ENCODE measurements at regions not wholly inside any gene's neighbourhood (a gene's known extent, or its start where the extent isn't known, plus 50 kb on each side); places are given as distances from the start of the nearest gene placed in this dataset.

DNA sequence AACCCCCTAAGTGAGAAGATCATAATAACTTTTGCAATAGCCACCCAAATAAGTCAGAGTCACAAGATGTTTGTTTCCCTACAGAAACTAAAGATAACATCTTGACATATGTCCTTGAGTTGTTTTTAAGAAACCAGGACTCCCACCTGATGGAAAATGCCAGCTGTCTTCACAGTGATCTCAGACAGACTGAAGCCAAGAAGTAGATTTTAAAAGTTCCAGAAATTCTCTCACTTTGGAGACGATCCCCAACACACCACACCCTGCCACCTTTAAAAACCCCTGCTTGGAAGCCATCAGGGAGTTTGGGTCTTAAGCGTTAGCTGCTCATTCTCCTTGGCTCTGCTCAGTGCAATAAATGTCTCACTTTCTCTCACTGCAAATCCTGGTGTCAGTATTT lies 63.0 kb downstream of the GPR6 start:
- no peaks in the 10 kb centered on the region for H3K9me3 ChIP-seq (ENCODE audit: control insufficient read depth, low read length)
- no peak overlapping the region for H3K4me3 ChIP-seq (ENCODE audit: insufficient read depth, low read depth, low read length)
- H3K4me1 ChIP-seq (ENCODE audit: control insufficient read depth, insufficient read depth, low read length): peaks cover 4% of the 10 kb centered on the region
- whole genome bisulfite sequencing, 2 experiments: 83 to 88% methylated on average over 2 of the region's 2 CpGs
- no peaks in the 10 kb centered on the region for H3K27me3 ChIP-seq (ENCODE audit: control insufficient read depth, insufficient read depth, low read length, poor library complexity, severe bottlenecking)
- no peaks in the 10 kb centered on the region for H3K36me3 ChIP-seq (ENCODE audit: control insufficient read depth, insufficient read depth, low read length)
- H3K27ac ChIP-seq (ENCODE audit: insufficient read depth, low read depth, low read length, poor library complexity, severe bottlenecking): no peak overlapping the region

DNA sequence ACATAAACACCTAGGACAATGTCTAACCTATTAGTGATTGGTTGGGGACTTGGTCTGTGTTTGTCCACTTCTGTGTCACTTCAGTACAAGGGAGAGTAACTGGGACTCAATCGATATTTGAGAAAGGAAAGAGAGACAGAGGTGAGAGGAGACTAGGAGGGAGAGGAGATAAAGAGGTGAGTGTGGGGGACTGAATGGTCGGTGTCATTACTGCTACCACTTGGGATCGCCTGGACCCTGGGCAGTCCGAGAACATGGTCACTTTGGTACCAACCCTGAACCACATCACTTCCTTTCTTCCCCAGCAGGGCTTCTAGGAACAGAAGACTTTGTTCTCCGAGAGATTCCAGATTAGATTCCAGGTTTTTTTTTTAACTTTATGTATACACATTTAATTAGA lies 63.7 kb downstream of the GPR6 start:
- Histone ChIP-seq H3K36me3 (ENCODE audit: control insufficient read depth, insufficient read depth, low read length) (no peaks in the 10 kb centered on the region), H3K27ac (ENCODE audit: insufficient read depth, low read depth, low read length, poor library complexity, severe bottlenecking) (no peak overlapping the region), H3K4me1 (ENCODE audit: control insufficient read depth, insufficient read depth, low read length) (peaks cover 4% of the 10 kb centered on the region), H3K9me3 (ENCODE audit: control insufficient read depth, low read length) (no peaks in the 10 kb centered on the region), H3K4me3 (ENCODE audit: insufficient read depth, low read depth, low read length) (no peak overlapping the region), H3K27me3 (ENCODE audit: control insufficient read depth, insufficient read depth, low read length, poor library complexity, severe bottlenecking) (no peaks in the 10 kb centered on the region)
- WGBS, 2 experiments: 91 to 98% methylated on average over 4 of the region's 5 CpGs

DNA sequence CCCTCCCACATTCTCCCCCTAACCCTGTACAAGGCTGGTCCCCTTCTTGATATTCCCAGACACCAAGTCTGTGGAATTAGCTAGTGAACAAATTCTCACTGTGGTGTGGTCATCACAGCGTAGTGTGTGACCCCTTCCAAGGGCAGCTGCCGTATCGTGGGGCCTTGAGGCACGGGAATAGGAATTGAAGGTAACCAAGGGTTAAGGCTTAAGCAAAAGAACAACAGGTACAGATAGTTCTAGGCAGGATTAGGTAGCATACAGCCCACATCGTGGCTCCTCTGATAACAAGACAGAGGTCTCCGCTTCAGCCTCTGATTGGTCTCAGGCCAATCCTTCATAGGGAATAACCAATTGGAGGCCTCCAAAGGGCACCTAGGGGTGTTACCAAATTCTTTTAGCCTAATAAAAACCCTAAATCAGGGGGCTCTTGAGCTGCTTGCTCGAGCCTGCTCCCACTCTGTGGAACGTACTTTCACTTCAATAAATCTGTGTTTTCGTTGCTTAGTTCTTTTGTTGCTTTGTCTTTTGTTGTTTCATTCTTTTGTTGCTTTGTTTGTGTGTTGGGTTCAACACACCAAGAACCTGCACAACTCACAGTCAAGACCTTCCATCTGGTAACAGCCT lies 64.7 kb downstream of the GPR6 start:
- WGBS, 2 experiments: 88% methylated on average over 9 of the region's 9 CpGs
- H3K27ac ChIP-seq (ENCODE audit: insufficient read depth, low read depth, low read length, poor library complexity, severe bottlenecking): no peak overlapping the region
- no peaks in the 10 kb centered on the region for H3K36me3 ChIP-seq (ENCODE audit: control insufficient read depth, insufficient read depth, low read length)
- H3K4me1 ChIP-seq (ENCODE audit: control insufficient read depth, insufficient read depth, low read length): peaks cover 4% of the 10 kb centered on the region
- H3K27me3 ChIP-seq (ENCODE audit: control insufficient read depth, insufficient read depth, low read length, poor library complexity, severe bottlenecking): no peaks in the 10 kb centered on the region
- H3K4me3 ChIP-seq (ENCODE audit: insufficient read depth, low read depth, low read length): no peak overlapping the region
- no peaks in the 10 kb centered on the region for H3K9me3 ChIP-seq (ENCODE audit: control insufficient read depth, low read length)

DNA sequence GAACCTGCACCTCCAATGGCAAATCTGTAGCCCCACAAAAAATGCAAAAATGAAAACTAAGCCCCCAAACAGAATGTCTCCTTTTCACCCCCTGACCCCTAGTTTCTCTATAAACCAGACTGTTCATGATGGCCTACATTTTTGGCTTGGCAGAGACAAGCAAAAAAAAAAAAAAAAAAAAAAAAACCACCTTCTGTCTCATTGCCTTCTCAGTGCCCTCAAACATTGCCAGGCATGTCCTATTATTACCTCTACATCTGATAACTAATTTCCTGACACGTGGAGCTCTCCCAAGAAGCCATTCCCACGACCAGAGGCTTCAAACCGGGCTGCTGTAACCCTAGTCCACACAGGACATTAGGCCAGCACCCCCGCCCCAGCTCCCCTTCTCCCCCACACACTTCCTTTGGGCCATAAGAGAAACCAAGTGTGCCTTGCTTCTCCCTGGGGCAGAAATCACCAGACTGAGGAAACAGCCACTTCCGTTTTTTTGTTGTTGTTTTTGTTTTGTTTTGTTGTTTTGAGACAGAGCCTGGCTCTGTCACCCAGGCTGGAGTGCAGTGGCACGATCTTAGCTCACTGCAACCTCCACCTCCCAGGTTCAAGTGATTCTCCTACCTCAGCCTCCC lies 65.4 kb downstream of the GPR6 start:
- Histone ChIP-seq H3K4me3 (ENCODE audit: insufficient read depth, low read depth, low read length) (no peak overlapping the region), H3K4me1 (ENCODE audit: control insufficient read depth, insufficient read depth, low read length) (peaks cover 4% of the 10 kb centered on the region), H3K27me3 (ENCODE audit: control insufficient read depth, insufficient read depth, low read length, poor library complexity, severe bottlenecking) (no peaks in the 10 kb centered on the region), H3K27ac (ENCODE audit: insufficient read depth, low read depth, low read length, poor library complexity, severe bottlenecking) (no peak overlapping the region), H3K36me3 (ENCODE audit: control insufficient read depth, insufficient read depth, low read length) (no peaks in the 10 kb centered on the region), H3K9me3 (ENCODE audit: control insufficient read depth, low read length) (no peaks in the 10 kb centered on the region)
- WGBS, 2 experiments: 90 to 92% methylated on average over 6 of the region's 6 CpGs

DNA sequence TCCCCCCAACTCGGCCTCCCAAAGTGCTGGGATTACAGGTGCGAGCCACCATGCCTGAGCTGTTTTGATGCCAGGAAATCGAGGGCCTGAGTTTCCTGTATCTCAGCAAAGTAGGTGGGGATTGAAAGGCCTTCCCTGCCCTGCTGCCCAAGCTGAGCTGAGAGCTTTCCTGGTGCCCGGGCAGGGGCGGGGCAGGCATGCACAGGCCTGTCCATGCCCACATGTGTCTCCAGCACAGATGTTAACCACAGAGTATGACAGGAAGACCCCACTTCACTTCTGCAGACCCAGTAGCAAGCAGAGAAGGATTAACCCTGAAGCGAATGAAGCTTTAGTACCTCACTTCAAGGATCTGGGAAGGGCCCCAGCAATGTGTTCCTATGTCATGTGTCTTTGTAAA lies 66.0 kb downstream of the GPR6 start:
- H3K36me3 ChIP-seq (ENCODE audit: control insufficient read depth, insufficient read depth, low read length): no peaks in the 10 kb centered on the region
- H3K4me1 ChIP-seq (ENCODE audit: control insufficient read depth, insufficient read depth, low read length): peaks cover 4% of the 10 kb centered on the region
- no peak overlapping the region for H3K27ac ChIP-seq (ENCODE audit: insufficient read depth, low read depth, low read length, poor library complexity, severe bottlenecking)
- no peaks in the 10 kb centered on the region for H3K27me3 ChIP-seq (ENCODE audit: control insufficient read depth, insufficient read depth, low read length, poor library complexity, severe bottlenecking)
- WGBS, 2 experiments: 91 to 95% methylated on average over 6 of the region's 6 CpGs
- H3K4me3 ChIP-seq (ENCODE audit: insufficient read depth, low read depth, low read length): no peak overlapping the region
- H3K9me3 ChIP-seq (ENCODE audit: control insufficient read depth, low read length): no peaks in the 10 kb centered on the region

DNA sequence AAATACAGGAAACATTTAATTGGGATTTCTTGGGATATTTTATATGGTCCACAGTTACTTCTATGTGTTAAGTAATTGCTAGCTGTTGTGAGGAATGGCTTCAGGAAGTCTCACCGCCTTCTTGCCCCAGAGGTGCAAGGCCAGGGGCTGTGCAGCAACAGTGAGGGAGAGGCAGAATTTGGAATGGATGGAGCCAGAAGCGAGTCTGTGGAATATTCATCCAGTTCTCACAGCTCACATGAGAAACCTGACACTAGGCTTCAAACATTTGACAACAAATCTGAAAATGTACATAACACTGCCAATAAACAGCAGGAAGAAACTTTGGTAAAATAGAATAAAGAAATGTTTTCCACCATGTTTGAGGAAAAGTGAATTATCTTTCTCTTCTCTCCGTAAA lies 66.5 kb downstream of the GPR6 start:
- no peak overlapping the region for H3K27ac ChIP-seq (ENCODE audit: insufficient read depth, low read depth, low read length, poor library complexity, severe bottlenecking)
- H3K4me3 ChIP-seq (ENCODE audit: insufficient read depth, low read depth, low read length): no peak overlapping the region
- H3K4me1 ChIP-seq (ENCODE audit: control insufficient read depth, insufficient read depth, low read length): peaks cover 3% of the 10 kb centered on the region
- WGBS, 2 experiments: 96 to 100% methylated on average over 3 of the region's 3 CpGs
- no peaks in the 10 kb centered on the region for H3K9me3 ChIP-seq (ENCODE audit: control insufficient read depth, low read length)
- H3K36me3 ChIP-seq (ENCODE audit: control insufficient read depth, insufficient read depth, low read length): no peaks in the 10 kb centered on the region
- H3K27me3 ChIP-seq (ENCODE audit: control insufficient read depth, insufficient read depth, low read length, poor library complexity, severe bottlenecking): no peaks in the 10 kb centered on the region

DNA sequence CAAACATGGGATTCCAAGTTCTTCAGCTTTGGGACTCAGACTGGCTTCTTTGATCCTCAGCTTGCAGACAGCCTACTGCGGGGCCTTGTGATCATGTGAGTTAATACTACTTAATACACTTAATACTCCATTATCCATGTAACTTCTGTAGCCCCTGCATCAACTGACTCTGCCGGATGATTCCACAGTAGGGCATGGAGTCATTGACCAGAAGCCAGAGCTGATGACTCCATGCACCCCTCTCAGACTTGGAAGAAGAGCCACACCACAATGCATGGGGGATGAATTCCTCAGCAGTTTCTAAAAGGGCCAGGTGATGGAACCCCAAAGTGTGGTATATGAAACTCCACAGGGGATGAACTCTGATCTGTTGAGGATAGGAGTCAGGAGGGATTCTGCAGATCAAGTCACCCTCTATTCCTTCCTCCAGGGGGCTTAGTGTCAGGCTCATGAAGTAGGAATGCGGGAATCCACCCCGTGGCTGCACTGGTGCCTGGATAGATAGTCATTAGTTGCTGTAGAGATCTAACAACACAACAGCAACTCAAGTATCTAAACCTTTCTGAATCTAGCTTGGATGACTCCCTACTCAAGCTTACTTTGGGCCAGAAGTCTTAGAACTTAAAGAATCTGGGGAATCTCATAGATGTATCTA lies 70.2 kb downstream of the GPR6 start:
- H3K4me3 ChIP-seq (ENCODE audit: insufficient read depth, low read depth, low read length): no peak overlapping the region
- no peak overlapping the region for H3K27ac ChIP-seq (ENCODE audit: insufficient read depth, low read depth, low read length, poor library complexity, severe bottlenecking)
- H3K36me3 ChIP-seq (ENCODE audit: control insufficient read depth, insufficient read depth, low read length): no peaks in the 10 kb centered on the region
- no peaks in the 10 kb centered on the region for H3K27me3 ChIP-seq (ENCODE audit: control insufficient read depth, insufficient read depth, low read length, poor library complexity, severe bottlenecking)
- 90 to 96% methylated on average over 4 of the region's 4 CpGs for WGBS, 2 experiments
- H3K9me3 ChIP-seq (ENCODE audit: control insufficient read depth, low read length): no peaks in the 10 kb centered on the region
- no peaks in the 10 kb centered on the region for H3K4me1 ChIP-seq (ENCODE audit: control insufficient read depth, insufficient read depth, low read length)

DNA sequence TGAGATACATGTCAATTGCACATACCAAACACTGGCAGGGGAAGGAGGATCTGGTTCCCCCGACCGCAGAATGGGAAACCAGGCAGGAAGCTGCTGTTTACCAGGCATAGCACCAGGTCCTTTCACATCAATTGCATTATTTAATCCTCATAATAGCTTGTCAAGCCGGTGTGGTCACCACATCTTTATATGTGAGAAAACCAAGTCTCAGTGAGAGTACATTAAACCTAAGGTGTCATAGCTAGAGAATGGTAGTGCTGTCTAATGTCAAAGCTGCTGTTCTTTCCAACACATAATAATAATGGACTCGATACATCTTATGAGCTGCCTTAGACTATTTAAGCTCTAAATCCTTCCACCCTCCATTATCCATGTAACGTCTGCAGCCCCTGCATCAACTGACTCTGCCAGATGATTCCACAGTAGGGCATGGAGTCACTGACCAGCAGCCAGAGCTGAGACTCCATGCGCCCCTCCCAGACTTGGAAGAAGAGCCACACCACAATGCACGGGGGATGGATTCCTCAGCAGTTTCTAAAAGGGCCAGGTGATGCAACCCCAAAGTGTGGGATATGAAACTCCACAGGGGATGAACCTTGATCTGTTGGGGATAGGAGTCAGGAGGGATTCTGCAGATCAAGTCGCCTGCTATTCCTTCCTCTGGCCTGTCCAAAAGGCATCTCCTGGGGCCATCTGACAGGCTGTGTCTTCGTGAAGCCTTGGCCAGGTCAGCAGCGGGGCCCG lies 71.8 kb downstream of the GPR6 start:
- no peaks in the 10 kb centered on the region for H3K27me3 ChIP-seq (ENCODE audit: control insufficient read depth, insufficient read depth, low read length, poor library complexity, severe bottlenecking)
- no peak overlapping the region for H3K27ac ChIP-seq (ENCODE audit: insufficient read depth, low read depth, low read length, poor library complexity, severe bottlenecking)
- 84 to 90% methylated on average over 11 of the region's 11 CpGs for WGBS, 2 experiments
- no peaks in the 10 kb centered on the region for H3K4me1 ChIP-seq (ENCODE audit: control insufficient read depth, insufficient read depth, low read length)
- no peaks in the 10 kb centered on the region for H3K9me3 ChIP-seq (ENCODE audit: control insufficient read depth, low read length)
- H3K4me3 ChIP-seq (ENCODE audit: insufficient read depth, low read depth, low read length): no peak overlapping the region
- H3K36me3 ChIP-seq (ENCODE audit: control insufficient read depth, insufficient read depth, low read length): no peaks in the 10 kb centered on the region

Measured in ectodermal cell (in vitro differentiated cells).